ENCODE measurements at regions not wholly inside any gene's neighbourhood (a gene's known extent, or its start where the extent isn't known, plus 50 kb on each side); places are given as distances from the start of the nearest gene placed in this dataset.

DNA sequence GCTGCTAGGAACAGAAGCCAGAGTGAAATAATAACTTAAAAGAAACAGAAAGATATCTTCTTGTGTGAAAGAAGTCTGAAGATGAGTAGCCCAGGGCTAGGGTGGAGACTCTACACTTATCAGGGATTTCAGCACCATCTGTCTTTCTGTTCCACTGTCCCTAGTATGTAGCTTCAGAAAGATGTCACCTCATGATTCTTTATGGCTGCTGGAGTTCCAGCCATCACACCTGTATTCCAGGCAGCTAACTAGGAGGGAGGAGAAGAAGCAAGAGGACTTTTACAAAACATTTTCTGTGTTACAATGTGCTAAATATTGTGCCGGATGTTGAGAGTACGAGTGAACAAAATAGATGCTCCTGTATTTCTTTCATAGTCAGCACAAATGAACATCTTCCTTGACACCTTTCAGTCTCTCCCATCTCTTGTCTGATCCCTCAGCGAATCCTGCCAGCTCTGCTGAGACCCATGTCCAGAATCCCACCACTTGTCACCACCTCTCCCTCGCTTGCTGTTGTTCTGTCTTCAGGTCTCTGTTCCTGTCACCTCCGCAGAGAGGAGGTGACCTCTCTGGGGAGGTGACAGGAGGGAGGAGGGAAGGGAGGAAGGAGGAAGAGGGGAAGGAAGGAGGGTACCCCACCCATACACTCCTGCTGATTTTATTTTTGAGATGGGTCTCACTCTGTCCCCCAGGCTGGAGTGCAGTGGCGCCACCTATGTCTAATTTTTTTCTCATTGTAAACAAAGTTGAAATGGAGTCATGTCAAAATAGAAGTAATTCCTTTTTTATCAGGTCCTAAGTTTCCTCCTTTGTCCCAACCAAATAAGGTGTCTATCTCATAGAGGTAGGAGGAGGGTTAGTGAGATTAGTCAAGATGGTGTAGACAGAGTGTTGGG lies 188.9 kb downstream of the TFAP2C start:
- no peak overlapping the region for H3K4me3 ChIP-seq (ENCODE audit: low read depth, low read length)
- DNase-seq (ENCODE audit: low read depth) = no peak
- TF ChIP-seq, protein P1, sequence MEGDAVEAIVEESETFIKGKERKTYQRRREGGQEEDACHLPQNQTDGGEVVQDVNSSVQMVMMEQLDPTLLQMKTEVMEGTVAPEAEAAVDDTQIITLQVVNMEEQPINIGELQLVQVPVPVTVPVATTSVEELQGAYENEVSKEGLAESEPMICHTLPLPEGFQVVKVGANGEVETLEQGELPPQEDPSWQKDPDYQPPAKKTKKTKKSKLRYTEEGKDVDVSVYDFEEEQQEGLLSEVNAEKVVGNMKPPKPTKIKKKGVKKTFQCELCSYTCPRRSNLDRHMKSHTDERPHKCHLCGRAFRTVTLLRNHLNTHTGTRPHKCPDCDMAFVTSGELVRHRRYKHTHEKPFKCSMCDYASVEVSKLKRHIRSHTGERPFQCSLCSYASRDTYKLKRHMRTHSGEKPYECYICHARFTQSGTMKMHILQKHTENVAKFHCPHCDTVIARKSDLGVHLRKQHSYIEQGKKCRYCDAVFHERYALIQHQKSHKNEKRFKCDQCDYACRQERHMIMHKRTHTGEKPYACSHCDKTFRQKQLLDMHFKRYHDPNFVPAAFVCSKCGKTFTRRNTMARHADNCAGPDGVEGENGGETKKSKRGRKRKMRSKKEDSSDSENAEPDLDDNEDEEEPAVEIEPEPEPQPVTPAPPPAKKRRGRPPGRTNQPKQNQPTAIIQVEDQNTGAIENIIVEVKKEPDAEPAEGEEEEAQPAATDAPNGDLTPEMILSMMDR (conservative IDR thresholded peaks at IDR 0.05; ENCODE audit: low read depth, low read length) = peak; percentile 23

DNA sequence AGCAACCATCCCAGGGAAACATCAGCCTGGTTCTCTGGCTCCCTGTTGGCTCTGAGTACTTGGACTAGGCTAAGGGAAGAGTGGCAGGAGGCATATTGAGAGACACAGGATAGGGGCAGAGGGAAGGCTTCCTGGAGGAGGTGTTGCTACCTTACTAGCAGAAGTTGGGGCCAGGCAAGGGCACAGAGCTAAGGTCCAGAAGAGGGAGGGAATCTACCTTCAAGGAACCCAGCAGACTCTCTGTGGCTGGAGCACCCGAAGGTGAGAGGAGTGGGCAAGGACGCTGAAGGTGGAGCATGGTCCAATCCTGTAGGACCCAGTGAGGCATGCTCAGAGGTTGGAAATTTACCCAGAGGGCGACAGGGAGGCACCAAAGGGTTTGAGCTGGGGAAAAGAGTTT lies 191.9 kb downstream of the TFAP2C start:
- TF ChIP-seq, protein P1 (conservative IDR thresholded peaks at IDR 0.05; ENCODE audit: low read depth, low read length) = no peak
- no peak overlapping the region for H3K4me3 ChIP-seq (ENCODE audit: low read depth, low read length)
- DNase-seq (ENCODE audit: low read depth) = no peak

GRCh38 chr20:56826306-56826704 lies 197.2 kb downstream of the TFAP2C start:
- TF ChIP-seq, protein P1 (conservative IDR thresholded peaks at IDR 0.05; ENCODE audit: low read depth, low read length) = no peak
- H3K4me3 ChIP-seq (ENCODE audit: low read depth, low read length) = no peak overlapping the region
- DNase-seq (ENCODE audit: low read depth) = no peak

DNA sequence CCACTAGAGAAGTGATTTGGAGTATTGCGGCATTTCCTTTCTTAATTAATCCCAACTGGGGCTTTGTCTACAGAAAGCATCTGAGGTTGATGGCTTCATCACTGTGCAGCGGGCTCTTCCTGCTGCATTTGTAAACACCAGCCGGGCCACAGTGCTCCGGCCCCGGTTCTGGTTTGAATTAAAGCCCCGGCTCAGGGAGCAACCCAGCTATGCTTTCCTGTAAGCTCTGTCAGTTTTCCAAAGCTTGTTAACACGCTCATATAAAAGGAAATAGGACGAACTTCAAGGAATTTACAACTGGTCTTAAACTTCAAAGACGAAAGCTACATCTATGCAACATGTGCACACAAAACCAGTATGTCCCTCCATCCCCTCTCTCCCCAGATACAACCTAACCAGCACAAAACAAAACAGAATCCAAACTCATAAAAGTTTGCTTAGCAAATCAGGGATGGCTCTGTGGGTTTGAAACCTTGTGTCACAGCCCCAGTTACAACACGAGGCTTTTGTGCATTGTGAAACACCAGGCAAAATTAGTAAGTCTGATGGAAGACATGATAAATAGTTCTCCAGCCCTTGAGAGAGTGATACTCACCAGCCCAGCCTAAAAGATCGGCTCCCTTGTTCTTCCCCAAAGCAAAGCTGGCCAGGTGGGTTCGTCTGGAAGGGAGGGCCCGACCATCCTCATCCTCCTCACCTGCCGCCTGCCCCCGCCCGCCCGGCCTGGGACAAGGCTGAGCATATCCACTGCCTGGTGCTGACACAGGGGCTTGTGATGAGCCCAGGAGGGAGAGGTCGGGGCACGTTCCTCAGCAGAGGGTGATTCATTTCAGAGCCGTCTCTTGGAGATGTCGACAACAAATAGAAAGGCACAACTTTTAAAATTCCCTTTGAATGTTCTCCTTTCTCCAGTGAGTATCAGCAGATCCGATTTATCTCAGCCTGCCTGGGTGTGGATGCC lies 197.9 kb downstream of the TFAP2C start:
- DNase-seq (ENCODE audit: low read depth) = peak; percentile 48
- TF ChIP-seq, protein P1 (conservative IDR thresholded peaks at IDR 0.05; ENCODE audit: low read depth, low read length) = no peak
- no peak overlapping the region for H3K4me3 ChIP-seq (ENCODE audit: low read depth, low read length)

DNA sequence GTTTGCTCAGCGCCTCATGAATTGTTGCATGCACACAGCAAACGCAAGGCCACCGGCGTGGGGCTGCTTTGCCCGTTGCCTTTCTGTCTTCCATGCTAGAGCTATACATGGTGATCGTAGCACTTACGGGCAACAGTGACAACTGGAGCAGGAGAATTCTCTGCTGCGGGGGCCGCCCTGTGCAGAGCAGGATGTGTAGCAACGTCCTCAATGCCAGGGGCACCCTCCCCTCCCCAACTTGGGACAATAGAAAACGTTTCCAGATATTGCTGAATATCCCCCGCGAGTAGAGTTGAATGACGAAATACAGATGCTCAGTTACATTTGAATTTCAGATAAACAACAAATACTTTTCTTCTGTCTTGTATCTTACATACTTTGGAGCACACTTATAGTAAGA lies 198.7 kb downstream of the TFAP2C start:
- TF ChIP-seq, protein P1 (conservative IDR thresholded peaks at IDR 0.05; ENCODE audit: low read depth, low read length) = no peak
- no peak overlapping the region for H3K4me3 ChIP-seq (ENCODE audit: low read depth, low read length)
- no peak for DNase-seq (ENCODE audit: low read depth)

DNA sequence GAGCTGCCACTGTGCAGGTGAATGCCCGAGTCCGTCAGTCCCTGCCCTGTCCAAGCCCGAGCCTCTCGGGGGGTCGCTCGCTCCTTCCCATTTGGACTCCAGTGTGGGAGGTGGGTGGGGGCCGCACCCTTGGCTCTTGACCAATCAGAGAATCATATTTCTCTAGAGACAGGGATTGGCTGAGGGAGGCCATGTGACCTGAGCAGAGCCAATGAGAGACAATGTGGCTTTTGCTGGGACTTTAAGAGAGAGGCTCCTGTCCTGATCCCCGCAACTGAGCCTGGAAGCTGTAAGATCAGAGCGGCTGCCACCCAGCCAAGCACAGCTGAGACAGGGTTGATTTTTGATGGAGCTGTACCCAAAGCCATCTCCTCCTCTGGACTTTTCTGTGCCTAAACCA lies 199.3 kb downstream of the TFAP2C start:
- no peak for DNase-seq (ENCODE audit: low read depth)
- H3K4me3 ChIP-seq (ENCODE audit: low read depth, low read length) = no peak overlapping the region
- TF ChIP-seq, protein P1 (conservative IDR thresholded peaks at IDR 0.05; ENCODE audit: low read depth, low read length) = no peak

Measured in choroid plexus epithelial cell (primary cell).